Panc1 (cell line): ENCODE measurements at regions not wholly inside any gene's neighbourhood (a gene's known extent, or its start where the extent isn't known, plus 50 kb on each side); places are given as distances from the start of the nearest gene placed in this dataset.
"Not testable (repeated sequence)": the region's sequence is repeated elsewhere in the genome, so short reads cannot be mapped to it uniquely, and the experiment has no call there.

Source experiments
- ATAC-seq: fragments of 200-7000 bp; cut with Tn5 transposase; 2 replicates; pipeline ENCODE4 v1.9.1; 2020; ENCODE audit warnings: mild to moderate bottlenecking, moderate library complexity
- BruUV-seq: library from RNA; stranded (reverse); fragments of 400-500 nt; replicated peaks from 2 replicates; lab custom pipeline; 2021; lab: Mats Ljungman, UMichigan
- CTCF ChIA-PET: fragments of 300-600 bp; sonication (Branson Sonifier 250); formaldehyde crosslinking; loops from one replicate; lab custom pipeline; 2022; ENCODE audit warnings: antibody characterized with exemption; lab: Charles Lee
- POLR2A ChIA-PET: fragments of 300-600 bp; sonication (Branson Sonifier 250); formaldehyde crosslinking; loops from one replicate; lab custom pipeline; 2022; ENCODE audit warnings: antibody characterized with exemption; lab: Charles Lee
- DNase-seq: peaks from one replicate; pipeline ENCODE4 v3.0.0-alpha.2; 2010; ENCODE audit warnings: low read depth, low spot score
- H3K27ac ChIP-seq: 2 replicates; pipeline ENCODE4 v1.5.1; 2011; ENCODE audit warnings: mild to moderate bottlenecking, low read length, inconsistent platforms
- H3K27me3 ChIP-seq: fragments of 200-500 bp; sonication (Bioruptor generic); 2 replicates; pipeline ENCODE4 v1.6.0; 2014; ENCODE audit warnings: low read length, inconsistent platforms; ENCODE audit not compliant: control insufficient read depth, insufficient read depth
- H3K36me3 ChIP-seq: fragments of 200-500 bp; sonication (Bioruptor generic); 2 replicates; pipeline ENCODE4 v1.5.1; 2014; ENCODE audit warnings: inconsistent platforms, mild to moderate bottlenecking, low read length, moderate library complexity; ENCODE audit not compliant: control insufficient read depth, insufficient read depth
- H3K4me1 ChIP-seq: 2 replicates; pipeline ENCODE4 v1.5.1; 2011; ENCODE audit warnings: inconsistent platforms, mild to moderate bottlenecking, low read length, moderate library complexity; ENCODE audit not compliant: control insufficient read depth, insufficient read depth
- H3K4me3 ChIP-seq, 2 experiments: 2 replicates each; pipeline ENCODE4 v1.5.1; 2011 to 2012; ENCODE audit warnings: low read depth in 2 of 2, low read length in 2 of 2, mild to moderate bottlenecking in 2 of 2, inconsistent platforms in 1 of 2, moderate library complexity in 1 of 2
- H3K9me3 ChIP-seq: fragments of 200-500 bp; sonication (Bioruptor generic); 2 replicates; pipeline ENCODE4 v1.5.1; 2014; ENCODE audit warnings: low read depth, mild to moderate bottlenecking, inconsistent platforms, low read length, moderate library complexity; ENCODE audit not compliant: control insufficient read depth, insufficient read depth
- CTCF ChIP-seq: fragments of 450-650 bp; IDR thresholded peaks from 2 replicates; pipeline ENCODE4 v1.5.1; 2017; ENCODE audit warnings: mild to moderate bottlenecking
- POLR2AphosphoS5 ChIP-seq: IDR thresholded peaks from 2 replicates; pipeline ENCODE4 v1.6.1; 2012; ENCODE audit warnings: mild to moderate bottlenecking, low read depth, low read length, moderate library complexity
- REST ChIP-seq, 2 experiments: IDR thresholded peaks; 2 replicates each; pipeline ENCODE4 v1.6.1; 2011 to 2012; ENCODE audit warnings: low read depth in 2 of 2, control low read depth in 1 of 2, low read length in 1 of 2, mild to moderate bottlenecking in 1 of 2, moderate library complexity in 1 of 2; ENCODE audit not compliant: insufficient read depth in 1 of 2
- SIN3A ChIP-seq: IDR thresholded peaks from 2 replicates; pipeline ENCODE4 v1.6.1; 2012; ENCODE audit warnings: low read depth, mild to moderate bottlenecking, low read length, moderate library complexity, borderline replicate concordance; ENCODE audit not compliant: insufficient read depth
- TCF7L2 ChIP-seq: IDR thresholded peaks from 2 replicates; pipeline ENCODE4 v1.6.1; 2011; ENCODE audit warnings: mild to moderate bottlenecking, low read depth, low read length, inconsistent platforms
- in situ Hi-C: cut with HindIII; loops from 2 replicates; pipeline ENCODE4 v1.10.0; 2016; ENCODE audit warnings: low sequenced_read_pairs, low pct_unique_long_range_greater_than_20kb
- intact Hi-C: fragments of 100-400 bp; cut with micrococcal nuclease; formaldehyde crosslinking; loops from one replicate; pipeline ENCODE4 v1.10.0; 2022; ENCODE audit not compliant: unreplicated experiment

GRCh38 chr6:150499882-150500312 lies 99.8 kb upstream of the PLEKHG1 start:
- ChIA-PET POLR2A (no interaction called here), CTCF (no interaction called here)
- TF ChIP-seq SIN3A = no peak
- no peak for TF ChIP-seq POLR2AphosphoS5
- TF ChIP-seq REST (IDR thresholded peaks at IDR 0.05; ENCODE audit: insufficient read depth in 1 of 2, low read depth in 2 of 2, low read length in 1 of 2) = no peak
- TF ChIP-seq TCF7L2 = no peak
- no peak for TF ChIP-seq CTCF
- no TSS peak for BruUV-seq
- Histone ChIP-seq H3K36me3 (no peaks in the 10 kb centered on the region), H3K27me3 (no peaks in the 10 kb centered on the region), H3K9me3 (no peaks in the 10 kb centered on the region), H3K4me1 (no peaks in the 10 kb centered on the region), H3K27ac (no peak overlapping the region), H3K4me3 (no peak overlapping the region)
- intact Hi-C loops (no loop called here), in situ Hi-C loops (no loop called here)
- no peak for ATAC-seq
- no peak for DNase-seq

GRCh38 chr6:150500568-150500967 lies 99.1 kb upstream of the PLEKHG1 start:
- H3K27me3 ChIP-seq, H3K27ac ChIP-seq, BruUV-seq, in situ Hi-C loops, H3K9me3 ChIP-seq, H3K4me1 ChIP-seq, ATAC-seq, DNase-seq, H3K36me3 ChIP-seq, intact Hi-C loops, CTCF ChIA-PET, H3K4me3 ChIP-seq, POLR2A ChIA-PET: not testable (repeated sequence)

- ChIA-PET CTCF (no interaction called here), POLR2A (no interaction called here)
- no peaks in the 10 kb centered on the region for H3K9me3 ChIP-seq
- no peak overlapping the region for H3K4me3 ChIP-seq
- no peak overlapping the region for H3K27ac ChIP-seq
- H3K4me1 ChIP-seq = no peaks in the 10 kb centered on the region
- DNase-seq (no peak), ATAC-seq (no peak)
- BruUV-seq = no TSS peak
- TF ChIP-seq REST (IDR thresholded peaks at IDR 0.05; ENCODE audit: insufficient read depth in 1 of 2, low read depth in 2 of 2, low read length in 1 of 2) = no peak
- TF ChIP-seq TCF7L2 = no peak
- no peak for TF ChIP-seq SIN3A
- no peak for TF ChIP-seq POLR2AphosphoS5
- no peak for TF ChIP-seq CTCF
- no peaks in the 10 kb centered on the region for H3K27me3 ChIP-seq
- H3K36me3 ChIP-seq = no peaks in the 10 kb centered on the region
- in situ Hi-C loops = no loop called here
- intact Hi-C loops = no loop called here
Observed at GRCh38 chr6:150503041-150503440, 96.6 kb upstream of the PLEKHG1 start.
